ENCODE measurements at regions not wholly inside any gene's neighbourhood (a gene's known extent, or its start where the extent isn't known, plus 50 kb on each side); places are given as distances from the start of the nearest gene placed in this dataset.

DNA sequence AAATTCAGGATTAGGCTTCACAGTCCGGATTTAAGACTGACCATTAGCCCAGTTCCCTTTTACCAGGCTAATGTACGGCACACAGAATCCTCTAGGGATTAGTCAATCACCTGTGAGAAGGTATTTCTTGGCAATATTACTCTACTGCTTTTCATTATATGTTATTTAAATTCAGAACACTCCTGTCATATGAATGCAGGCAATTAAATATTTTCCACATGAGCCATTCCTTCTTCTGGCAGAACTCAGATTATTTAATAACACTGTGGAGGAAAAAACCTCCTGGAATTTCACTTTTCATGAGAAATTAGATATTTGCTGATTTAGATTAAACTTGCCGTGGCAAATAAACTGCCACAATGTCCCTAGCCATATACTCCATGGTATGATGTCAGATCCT, 1357.5 kb upstream of the C9orf72 start:
- TF ChIP-seq, protein P1, sequence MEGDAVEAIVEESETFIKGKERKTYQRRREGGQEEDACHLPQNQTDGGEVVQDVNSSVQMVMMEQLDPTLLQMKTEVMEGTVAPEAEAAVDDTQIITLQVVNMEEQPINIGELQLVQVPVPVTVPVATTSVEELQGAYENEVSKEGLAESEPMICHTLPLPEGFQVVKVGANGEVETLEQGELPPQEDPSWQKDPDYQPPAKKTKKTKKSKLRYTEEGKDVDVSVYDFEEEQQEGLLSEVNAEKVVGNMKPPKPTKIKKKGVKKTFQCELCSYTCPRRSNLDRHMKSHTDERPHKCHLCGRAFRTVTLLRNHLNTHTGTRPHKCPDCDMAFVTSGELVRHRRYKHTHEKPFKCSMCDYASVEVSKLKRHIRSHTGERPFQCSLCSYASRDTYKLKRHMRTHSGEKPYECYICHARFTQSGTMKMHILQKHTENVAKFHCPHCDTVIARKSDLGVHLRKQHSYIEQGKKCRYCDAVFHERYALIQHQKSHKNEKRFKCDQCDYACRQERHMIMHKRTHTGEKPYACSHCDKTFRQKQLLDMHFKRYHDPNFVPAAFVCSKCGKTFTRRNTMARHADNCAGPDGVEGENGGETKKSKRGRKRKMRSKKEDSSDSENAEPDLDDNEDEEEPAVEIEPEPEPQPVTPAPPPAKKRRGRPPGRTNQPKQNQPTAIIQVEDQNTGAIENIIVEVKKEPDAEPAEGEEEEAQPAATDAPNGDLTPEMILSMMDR (IDR thresholded peaks at IDR 0.05): no peak
- no peak for TF ChIP-seq POLR2A (IDR thresholded peaks at IDR 0.05)
